ENCODE measurements at regions not wholly inside any gene's neighbourhood (a gene's known extent, or its start where the extent isn't known, plus 50 kb on each side); places are given as distances from the start of the nearest gene placed in this dataset.

DNA sequence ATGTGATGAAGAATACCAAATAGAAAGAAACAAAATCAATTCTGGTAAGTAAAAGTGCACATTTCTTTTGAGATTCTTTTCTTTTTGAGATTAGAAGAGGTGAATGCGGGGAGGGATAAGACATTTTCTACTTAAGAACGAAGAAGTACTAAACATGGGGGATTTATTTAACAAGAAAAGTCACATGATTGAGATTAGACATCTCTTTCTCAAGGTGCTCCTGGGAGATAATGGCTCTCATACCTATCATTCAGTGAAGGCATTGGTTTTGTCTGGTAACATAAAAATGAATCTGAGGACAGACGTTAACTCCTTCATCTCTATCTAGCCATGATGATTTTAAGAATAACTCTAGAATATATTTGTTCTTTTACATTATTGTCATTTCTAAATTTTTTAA is 147.9 kb upstream of the SAMSN1 start:
- Histone ChIP-seq H3K4me1 (no peaks in the 10 kb centered on the region), H3K9me3 (no peaks in the 10 kb centered on the region), H3K27me3 (no peaks in the 10 kb centered on the region), H3K27ac (no peak overlapping the region), H3K36me3 (ENCODE audit: low read depth, missing control alignments) (no peaks in the 10 kb centered on the region), H3K4me3 (no peak overlapping the region)
- WGBS, 2 donors: 90 to 93% methylated on average over 3 of the region's 3 CpGs
- TF ChIP-seq, protein P1, sequence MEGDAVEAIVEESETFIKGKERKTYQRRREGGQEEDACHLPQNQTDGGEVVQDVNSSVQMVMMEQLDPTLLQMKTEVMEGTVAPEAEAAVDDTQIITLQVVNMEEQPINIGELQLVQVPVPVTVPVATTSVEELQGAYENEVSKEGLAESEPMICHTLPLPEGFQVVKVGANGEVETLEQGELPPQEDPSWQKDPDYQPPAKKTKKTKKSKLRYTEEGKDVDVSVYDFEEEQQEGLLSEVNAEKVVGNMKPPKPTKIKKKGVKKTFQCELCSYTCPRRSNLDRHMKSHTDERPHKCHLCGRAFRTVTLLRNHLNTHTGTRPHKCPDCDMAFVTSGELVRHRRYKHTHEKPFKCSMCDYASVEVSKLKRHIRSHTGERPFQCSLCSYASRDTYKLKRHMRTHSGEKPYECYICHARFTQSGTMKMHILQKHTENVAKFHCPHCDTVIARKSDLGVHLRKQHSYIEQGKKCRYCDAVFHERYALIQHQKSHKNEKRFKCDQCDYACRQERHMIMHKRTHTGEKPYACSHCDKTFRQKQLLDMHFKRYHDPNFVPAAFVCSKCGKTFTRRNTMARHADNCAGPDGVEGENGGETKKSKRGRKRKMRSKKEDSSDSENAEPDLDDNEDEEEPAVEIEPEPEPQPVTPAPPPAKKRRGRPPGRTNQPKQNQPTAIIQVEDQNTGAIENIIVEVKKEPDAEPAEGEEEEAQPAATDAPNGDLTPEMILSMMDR (IDR thresholded peaks at IDR 0.05): no peak
- no peak for TF ChIP-seq POLR2A (IDR thresholded peaks at IDR 0.05)
- intact Hi-C loops (cut with DNase I; ENCODE audit: low total_unique reads): no loop called here
- DNase-seq: no peak

DNA sequence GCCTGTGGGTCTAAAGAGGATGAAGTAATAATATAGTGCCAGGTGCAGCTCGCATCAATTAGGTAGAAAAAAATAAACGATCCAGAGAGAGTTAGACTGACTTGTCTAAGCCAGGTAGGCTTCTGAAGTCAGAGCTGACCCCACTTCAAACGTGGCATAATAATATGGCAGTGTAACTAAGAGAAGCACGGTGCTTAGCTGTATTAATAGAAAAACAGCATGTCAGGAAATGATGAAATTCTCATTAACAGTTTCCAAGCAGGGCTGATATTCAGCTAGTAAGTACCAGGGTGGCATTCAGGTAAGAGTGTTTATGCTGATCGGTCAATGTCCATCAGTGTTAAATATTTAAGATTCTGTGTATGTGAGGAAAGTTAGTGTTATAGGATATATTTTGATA is 145.8 kb upstream of the SAMSN1 start:
- H3K4me1 ChIP-seq: no peaks in the 10 kb centered on the region
- H3K27me3 ChIP-seq: no peaks in the 10 kb centered on the region
- H3K27ac ChIP-seq: no peak overlapping the region
- WGBS, 2 donors: 79 to 86% methylated on average over 5 of the region's 5 CpGs
- H3K36me3 ChIP-seq (ENCODE audit: low read depth, missing control alignments): no peaks in the 10 kb centered on the region
- H3K9me3 ChIP-seq: no peaks in the 10 kb centered on the region
- intact Hi-C loops (cut with DNase I; ENCODE audit: low total_unique reads): no loop called here
- H3K4me3 ChIP-seq: no peak overlapping the region
- DNase-seq: no peak
- TF ChIP-seq, protein P1 (IDR thresholded peaks at IDR 0.05): no peak
- no peak for TF ChIP-seq POLR2A (IDR thresholded peaks at IDR 0.05)

DNA sequence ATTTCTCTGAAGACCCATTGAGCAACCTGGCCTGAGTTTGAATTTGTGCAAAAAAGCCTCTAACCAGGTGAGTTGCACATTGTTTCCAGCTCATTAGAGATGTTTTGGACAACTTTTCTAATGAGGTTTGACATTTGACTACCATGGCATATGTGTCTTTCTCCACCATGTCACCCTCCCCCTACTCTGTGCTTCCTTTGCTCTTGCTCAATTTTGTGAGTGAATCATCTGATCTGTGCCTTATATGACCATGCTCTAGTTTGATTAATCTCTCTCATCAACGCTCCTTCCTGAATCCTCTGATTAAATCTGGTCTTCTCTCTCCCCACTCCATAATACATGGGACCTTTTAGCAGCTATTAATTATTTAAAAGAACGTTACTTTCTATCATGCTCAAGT is 144.8 kb upstream of the SAMSN1 start:
- Histone ChIP-seq H3K4me1 (no peaks in the 10 kb centered on the region), H3K4me3 (no peak overlapping the region), H3K27ac (no peak overlapping the region), H3K27me3 (no peaks in the 10 kb centered on the region), H3K36me3 (ENCODE audit: low read depth, missing control alignments) (no peaks in the 10 kb centered on the region), H3K9me3 (no peaks in the 10 kb centered on the region)
- TF ChIP-seq, protein P1 (IDR thresholded peaks at IDR 0.05): no peak
- TF ChIP-seq POLR2A (IDR thresholded peaks at IDR 0.05): no peak
- intact Hi-C loops (cut with DNase I; ENCODE audit: low total_unique reads): no loop called here
- DNase-seq: no peak
- 64 to 76% methylated on average over 2 of the region's 2 CpGs for WGBS, 2 donors

DNA sequence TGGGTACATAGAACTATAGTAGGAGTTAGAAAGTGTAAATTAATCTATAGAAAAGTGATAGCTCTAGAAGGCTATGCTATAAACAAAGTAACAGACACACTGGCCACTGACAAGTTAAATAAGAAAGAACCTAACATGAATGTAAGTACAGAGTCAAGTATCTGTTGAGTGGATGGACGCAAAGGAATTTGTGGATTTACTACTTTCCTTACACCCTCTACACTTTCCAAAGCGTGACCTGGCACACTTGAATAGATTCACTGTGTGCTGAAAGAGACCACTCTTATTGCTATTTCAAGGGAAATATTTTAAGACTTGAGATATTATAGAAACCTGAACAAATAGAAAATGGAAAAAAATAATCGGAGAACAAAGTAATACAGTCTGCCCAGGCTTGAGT is 142.8 kb upstream of the SAMSN1 start:
- WGBS, 2 donors: 87% methylated on average over 3 of the region's 3 CpGs
- no peak for DNase-seq
- Histone ChIP-seq H3K36me3 (ENCODE audit: low read depth, missing control alignments) (no peaks in the 10 kb centered on the region), H3K9me3 (no peaks in the 10 kb centered on the region), H3K4me1 (no peaks in the 10 kb centered on the region), H3K4me3 (no peak overlapping the region), H3K27me3 (no peaks in the 10 kb centered on the region), H3K27ac (no peak overlapping the region)
- TF ChIP-seq, protein P1 (IDR thresholded peaks at IDR 0.05): no peak
- no peak for TF ChIP-seq POLR2A (IDR thresholded peaks at IDR 0.05)
- intact Hi-C loops (cut with DNase I; ENCODE audit: low total_unique reads): no loop called here

DNA sequence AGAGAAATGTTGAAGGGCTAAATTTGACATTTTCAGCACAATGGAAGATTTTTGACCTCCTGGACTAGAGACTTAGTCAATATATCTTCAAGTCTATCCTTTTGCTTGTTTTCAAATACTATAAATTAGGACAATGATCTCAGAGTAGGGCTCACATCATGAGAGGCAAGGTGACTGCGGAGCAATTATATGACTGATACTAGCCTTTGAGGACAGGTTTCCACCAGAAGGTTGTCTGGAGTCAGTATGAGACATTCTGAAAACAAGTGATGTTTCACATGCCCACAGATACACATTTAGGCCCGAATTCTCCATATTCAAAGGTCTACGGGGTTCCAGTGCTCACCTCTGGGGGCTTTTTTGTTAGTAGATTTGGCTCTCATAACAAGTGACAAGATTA is 142.3 kb upstream of the SAMSN1 start:
- intact Hi-C loops (cut with DNase I; ENCODE audit: low total_unique reads): no loop called here

More for the DNA sequence above, 142.3 kb upstream of the SAMSN1 start:
- whole genome bisulfite sequencing, 2 donors: 82 to 97% methylated on average over 3 of the region's 3 CpGs
- no peak overlapping the region for H3K4me3 ChIP-seq
- no peak for DNase-seq
- TF ChIP-seq, protein P1 (IDR thresholded peaks at IDR 0.05): no peak
- no peak for TF ChIP-seq POLR2A (IDR thresholded peaks at IDR 0.05)
- H3K27me3 ChIP-seq: no peaks in the 10 kb centered on the region
- no peaks in the 10 kb centered on the region for H3K4me1 ChIP-seq
- H3K36me3 ChIP-seq (ENCODE audit: low read depth, missing control alignments): no peaks in the 10 kb centered on the region
- no peak overlapping the region for H3K27ac ChIP-seq
- H3K9me3 ChIP-seq: no peaks in the 10 kb centered on the region
